HCT116 (cell line): ENCODE measurements at regions not wholly inside any gene's neighbourhood (a gene's known extent, or its start where the extent isn't known, plus 50 kb on each side); places are given as distances from the start of the nearest gene placed in this dataset.

ENCODE experiments used
- CBX3 ChIP-seq: IDR thresholded peaks from 2 replicates; pipeline ENCODE4 v1.6.1; 2012; ENCODE audit warnings: low read depth
- CTCF ChIP-seq, 3 experiments: fragments of 200-600 bp in 1 of 3; sonication (generic) in 1 of 3; IDR thresholded peaks in 2 of 3; conservative IDR thresholded peaks in 1 of 3; 2 replicates each; pipeline ENCODE4 v1.5.1; 2012 to 2017; ENCODE audit warnings: low read depth in 2 of 3, low read length in 2 of 3, antibody characterized with exemption in 1 of 3, borderline replicate concordance in 1 of 3, control low read depth in 1 of 3, mild to moderate bottlenecking in 1 of 3, mixed read lengths in 1 of 3, mixed run types in 1 of 3, moderate library complexity in 1 of 3; ENCODE audit not compliant: insufficient read depth in 1 of 3
- ELF1 ChIP-seq: IDR thresholded peaks from 2 replicates; pipeline ENCODE4 v1.6.1; 2012; ENCODE audit warnings: low read depth, borderline replicate concordance
- EZH2 ChIP-seq: fragments of 200-600 bp; sonication (generic); IDR thresholded peaks from 2 replicates; pipeline ENCODE4 v1.6.1; 2017; ENCODE audit warnings: antibody characterized with exemption, mixed run types
- JUND ChIP-seq: IDR thresholded peaks from 2 replicates; pipeline ENCODE4 v1.6.1; 2012
- RAD21 ChIP-seq: IDR thresholded peaks from 2 replicates; pipeline ENCODE4 v1.6.1; 2012; ENCODE audit warnings: low read depth, mild to moderate bottlenecking
- REST ChIP-seq: IDR thresholded peaks from 2 replicates; pipeline ENCODE4 v1.6.1; 2012; ENCODE audit warnings: low read depth
- SIN3A ChIP-seq: IDR thresholded peaks from 2 replicates; pipeline ENCODE4 v1.6.1; 2012; ENCODE audit warnings: low read depth
- YY1 ChIP-seq: IDR thresholded peaks from 2 replicates; pipeline ENCODE4 v1.6.1; 2011; ENCODE audit warnings: low read length, low read depth, moderate library complexity, mild to moderate bottlenecking; ENCODE audit not compliant: insufficient replicate concordance; ENCODE audit errors: extremely low read depth

- TF ChIP-seq CTCF (IDR thresholded peaks at IDR 0.05 in 2 of 3, conservative IDR thresholded peaks at IDR 0.05 in 1 of 3; ENCODE audit: borderline replicate concordance in 1 of 3, insufficient read depth in 1 of 3, low read depth in 2 of 3, low read length in 2 of 3) (no peak), JUND (no peak), REST (no peak), SIN3A (no peak), EZH2 (no peak), YY1 (no peak), ELF1 (no peak), RAD21 (no peak), CBX3 (no peak)
- TF ChIP-seq, all 23 proteins: peak for 0
Measured at GRCh38 chr6:28726569-28727309, 197.0 kb downstream of the TRIM27 start (continued).
